Smooth muscle cell (in vitro differentiated cells): ENCODE measurements at regions not wholly inside any gene's neighbourhood (a gene's known extent, or its start where the extent isn't known, plus 50 kb on each side); places are given as distances from the start of the nearest gene placed in this dataset.

ENCODE experiments used
- DNase-seq: peaks from one replicate; lab custom pipeline; 2025; ENCODE audit not compliant: unreplicated experiment; lab: John Stamatoyannopoulos, UW
- H2AFZ ChIP-seq: fragments of 200-600 bp; sonication (generic); 2 replicates; pipeline ENCODE4 v1.6.0; 2016; ENCODE audit warnings: antibody characterized with exemption, low read depth, mild to moderate bottlenecking
- H3F3A ChIP-seq: fragments of 200-600 bp; sonication (generic); 2 replicates; pipeline ENCODE4 v1.6.0; 2017; ENCODE audit warnings: antibody characterized with exemption, low read depth
- H3K27ac ChIP-seq: fragments of 200-600 bp; sonication (generic); 2 replicates; pipeline ENCODE4 v1.5.1; 2016; ENCODE audit warnings: low read depth, mild to moderate bottlenecking
- H3K27me3 ChIP-seq: fragments of 200-600 bp; sonication (generic); 2 replicates; pipeline ENCODE4 v1.6.1; 2016; ENCODE audit warnings: low read depth, mild to moderate bottlenecking
- H3K36me3 ChIP-seq: fragments of 200-600 bp; sonication (generic); 2 replicates; pipeline ENCODE4 v1.5.1; 2016; ENCODE audit warnings: low read depth
- H3K4me1 ChIP-seq: fragments of 200-600 bp; sonication (generic); 2 replicates; pipeline ENCODE4 v1.5.1; 2016; ENCODE audit warnings: low read depth
- H3K4me2 ChIP-seq: fragments of 200-600 bp; sonication (generic); 2 replicates; pipeline ENCODE4 v1.6.0; 2016; ENCODE audit warnings: mild to moderate bottlenecking
- H3K4me3 ChIP-seq: fragments of 200-600 bp; sonication (generic); 2 replicates; pipeline ENCODE4 v1.5.1; 2016; ENCODE audit warnings: mild to moderate bottlenecking
- H3K79me2 ChIP-seq: fragments of 200-600 bp; sonication (generic); 2 replicates; pipeline ENCODE4 v1.6.0; 2016; ENCODE audit warnings: low read depth, mild to moderate bottlenecking
- H3K9ac ChIP-seq: fragments of 200-600 bp; sonication (generic); 2 replicates; pipeline ENCODE4 v1.6.0; 2016; ENCODE audit warnings: low read depth
- H3K9me3 ChIP-seq: fragments of 200-600 bp; sonication (generic); replicated peaks from 2 replicates; pipeline ENCODE4 v1.5.1; 2016; ENCODE audit warnings: low read depth
- H4K20me1 ChIP-seq: fragments of 200-600 bp; sonication (generic); 2 replicates; pipeline ENCODE4 v1.6.0; 2016; ENCODE audit warnings: low read depth
- CTCF ChIP-seq: fragments of 200-600 bp; sonication (generic); IDR thresholded peaks from 2 replicates; pipeline ENCODE4 v1.5.1; 2017; ENCODE audit warnings: borderline replicate concordance, mild to moderate bottlenecking, antibody characterized with exemption; ENCODE audit not compliant: insufficient read depth, poor library complexity, severe bottlenecking
- WGBS: methylation state at CpG from one replicate; pipeline ENCODE4 v1.1.7; 2016; ENCODE audit warnings: low lambda C conversion rate; 5-methylcytosine and 5-hydroxymethylcytosine counted together

- no peak for DNase-seq
- Histone ChIP-seq H3K4me1 (no peaks in the 10 kb centered on the region), H3K9me3 (no peaks in the 10 kb centered on the region), H3K4me2 (peak overlapping the region; percentile 53), H3K4me3 (no peak overlapping the region), H4K20me1 (no peaks in the 10 kb centered on the region), H2AFZ (peak overlapping the region; percentile 48), H3K9ac (no peak overlapping the region), H3K79me2 (no peaks in the 10 kb centered on the region), H3K27ac (peak overlapping the region; percentile 43), H3F3A (peaks cover 8% of the 10 kb centered on the region), H3K36me3 (no peaks in the 10 kb centered on the region), H3K27me3 (no peaks in the 10 kb centered on the region)
- TF ChIP-seq CTCF = no peak
These were observed 250.8 kb downstream of the SLC6A15 start for GRCh38 chr12:84661786-84662185.

- no peak overlapping the region for H3K27ac ChIP-seq
- no peaks in the 10 kb centered on the region for H3K27me3 ChIP-seq
- H3K4me3 ChIP-seq = no peak overlapping the region
- no peaks in the 10 kb centered on the region for H3K4me1 ChIP-seq
- H3K9ac ChIP-seq = no peak overlapping the region
- WGBS = 70% methylated on average over 1 of the region's 1 CpG
- no peaks in the 10 kb centered on the region for H3K9me3 ChIP-seq
- no peaks in the 10 kb centered on the region for H4K20me1 ChIP-seq
- H3K79me2 ChIP-seq = no peaks in the 10 kb centered on the region
- no peaks in the 10 kb centered on the region for H3K36me3 ChIP-seq
- H3F3A ChIP-seq = peaks cover 8% of the 10 kb centered on the region
- no peak for TF ChIP-seq CTCF
- DNase-seq = no peak
- H2AFZ ChIP-seq = no peak overlapping the region
- H3K4me2 ChIP-seq = no peak overlapping the region
These were observed 252.5 kb downstream of the SLC6A15 start for GRCh38 chr12:84660139-84660538.

GRCh38 chr12:84658877-84659276 lies 253.7 kb downstream of the SLC6A15 start:
- no peak for DNase-seq
- peak overlapping the region; percentile 15 for H2AFZ ChIP-seq
- WGBS = 7% methylated on average over 2 of the region's 2 CpGs
- H3K79me2 ChIP-seq = no peaks in the 10 kb centered on the region
- H3K9ac ChIP-seq = no peak overlapping the region
- H3K4me1 ChIP-seq = no peaks in the 10 kb centered on the region
- H3F3A ChIP-seq = peaks cover 8% of the 10 kb centered on the region
- no peak overlapping the region for H3K27ac ChIP-seq
- no peak for TF ChIP-seq CTCF
- H3K4me3 ChIP-seq = no peak overlapping the region
- no peaks in the 10 kb centered on the region for H4K20me1 ChIP-seq
- H3K36me3 ChIP-seq = no peaks in the 10 kb centered on the region
- H3K4me2 ChIP-seq = no peak overlapping the region
- H3K27me3 ChIP-seq = no peaks in the 10 kb centered on the region
- H3K9me3 ChIP-seq = no peaks in the 10 kb centered on the region

DNA sequence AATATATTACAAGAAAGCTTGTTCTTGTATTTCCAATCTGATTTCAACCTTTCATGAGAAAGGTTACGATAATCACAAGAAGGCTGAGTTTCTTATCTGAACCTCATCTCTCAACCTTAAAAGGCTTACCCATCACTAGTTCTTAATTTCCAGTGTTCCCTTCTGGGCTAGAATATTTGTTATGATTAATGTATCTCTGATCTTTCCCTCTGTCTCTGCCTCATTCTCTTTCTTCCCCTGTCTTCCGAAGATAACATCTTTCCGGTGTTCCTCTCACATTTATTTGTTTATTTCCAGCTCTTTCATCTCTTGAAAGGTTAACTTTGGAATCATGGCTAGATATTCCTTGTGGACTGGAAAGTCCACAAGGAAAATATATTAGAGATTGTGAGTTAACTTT lies 255.9 kb downstream of the SLC6A15 start:
- Histone ChIP-seq H3K79me2 (no peaks in the 10 kb centered on the region), H3K9me3 (no peaks in the 10 kb centered on the region), H2AFZ (peak overlapping the region; percentile 28), H3K4me3 (no peak overlapping the region), H3K27ac (no peak overlapping the region), H3K27me3 (no peaks in the 10 kb centered on the region), H3K4me1 (no peaks in the 10 kb centered on the region), H3K36me3 (no peaks in the 10 kb centered on the region), H3K4me2 (no peak overlapping the region), H3K9ac (no peak overlapping the region), H4K20me1 (no peaks in the 10 kb centered on the region), H3F3A (peaks cover 3% of the 10 kb centered on the region)
- TF ChIP-seq CTCF = no peak
- DNase-seq = no peak
- WGBS = 53% methylated on average over 3 of the region's 3 CpGs
